ENCODE measurements at regions not wholly inside any gene's neighbourhood (a gene's known extent, or its start where the extent isn't known, plus 50 kb on each side); places are given as distances from the start of the nearest gene placed in this dataset.

DNA sequence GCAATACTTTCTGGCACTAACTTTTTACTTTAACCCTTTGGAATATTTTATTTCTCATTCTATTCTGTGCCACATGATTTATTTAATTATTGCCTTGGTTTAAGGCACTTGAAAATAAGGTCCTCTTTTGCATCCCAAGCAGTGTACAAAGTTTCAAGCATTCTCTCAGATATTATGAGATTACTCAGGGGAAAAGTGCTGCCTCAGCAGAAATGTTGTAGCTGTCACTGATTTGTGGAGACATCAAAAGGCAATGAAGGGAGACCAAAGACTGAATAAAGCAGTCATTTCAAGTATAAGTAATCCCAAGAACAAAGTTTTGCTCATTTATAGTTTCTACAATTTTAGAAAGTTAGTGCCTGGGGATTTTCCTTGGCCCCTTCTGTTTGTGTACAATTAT, 253.0 kb downstream of the RNF144B start:
- TF ChIP-seq POLR2A (IDR thresholded peaks at IDR 0.05; ENCODE audit: low read depth, low read length) (no peak), EZH2 (IDR thresholded peaks at IDR 0.05; ENCODE audit: borderline replicate concordance, low read depth, low read length, severe bottlenecking) (no peak)
- TF ChIP-seq, protein P1, sequence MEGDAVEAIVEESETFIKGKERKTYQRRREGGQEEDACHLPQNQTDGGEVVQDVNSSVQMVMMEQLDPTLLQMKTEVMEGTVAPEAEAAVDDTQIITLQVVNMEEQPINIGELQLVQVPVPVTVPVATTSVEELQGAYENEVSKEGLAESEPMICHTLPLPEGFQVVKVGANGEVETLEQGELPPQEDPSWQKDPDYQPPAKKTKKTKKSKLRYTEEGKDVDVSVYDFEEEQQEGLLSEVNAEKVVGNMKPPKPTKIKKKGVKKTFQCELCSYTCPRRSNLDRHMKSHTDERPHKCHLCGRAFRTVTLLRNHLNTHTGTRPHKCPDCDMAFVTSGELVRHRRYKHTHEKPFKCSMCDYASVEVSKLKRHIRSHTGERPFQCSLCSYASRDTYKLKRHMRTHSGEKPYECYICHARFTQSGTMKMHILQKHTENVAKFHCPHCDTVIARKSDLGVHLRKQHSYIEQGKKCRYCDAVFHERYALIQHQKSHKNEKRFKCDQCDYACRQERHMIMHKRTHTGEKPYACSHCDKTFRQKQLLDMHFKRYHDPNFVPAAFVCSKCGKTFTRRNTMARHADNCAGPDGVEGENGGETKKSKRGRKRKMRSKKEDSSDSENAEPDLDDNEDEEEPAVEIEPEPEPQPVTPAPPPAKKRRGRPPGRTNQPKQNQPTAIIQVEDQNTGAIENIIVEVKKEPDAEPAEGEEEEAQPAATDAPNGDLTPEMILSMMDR (IDR thresholded peaks at IDR 0.05; ENCODE audit: extremely low read depth in 1 of 2, insufficient read depth in 1 of 2, low read depth in 1 of 2, low read length in 2 of 2), result no peak

Measured in endothelial cell of umbilical vein (primary cell).